ENCODE measurements at regions not wholly inside any gene's neighbourhood (a gene's known extent, or its start where the extent isn't known, plus 50 kb on each side); places are given as distances from the start of the nearest gene placed in this dataset.

DNA sequence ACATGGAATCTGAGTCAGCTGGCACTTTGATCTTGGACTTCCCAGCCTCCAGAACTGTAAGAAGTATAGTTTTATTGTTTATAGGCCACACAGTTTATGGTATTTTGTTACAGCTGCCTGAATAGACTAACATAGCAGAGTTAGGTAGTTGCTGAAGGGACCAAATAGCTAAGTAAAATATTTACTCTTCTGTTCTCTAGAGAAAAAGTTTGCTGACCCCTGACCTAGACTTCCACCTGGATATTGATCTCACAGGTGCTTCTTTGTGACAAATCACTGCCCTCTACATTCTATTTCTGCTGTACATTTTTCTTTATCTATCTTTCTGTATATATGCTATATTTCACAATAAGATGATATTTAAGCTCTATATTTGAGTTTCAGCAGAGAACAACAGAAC lies 212.5 kb downstream of the CSNK2A3 start:
- no peaks in the 10 kb centered on the region for H3K36me3 ChIP-seq
- DNase-seq (ENCODE audit: low spot score in 2 of 2) = no peak
- no peaks in the 10 kb centered on the region for H3K4me1 ChIP-seq
- TF ChIP-seq, protein P1, sequence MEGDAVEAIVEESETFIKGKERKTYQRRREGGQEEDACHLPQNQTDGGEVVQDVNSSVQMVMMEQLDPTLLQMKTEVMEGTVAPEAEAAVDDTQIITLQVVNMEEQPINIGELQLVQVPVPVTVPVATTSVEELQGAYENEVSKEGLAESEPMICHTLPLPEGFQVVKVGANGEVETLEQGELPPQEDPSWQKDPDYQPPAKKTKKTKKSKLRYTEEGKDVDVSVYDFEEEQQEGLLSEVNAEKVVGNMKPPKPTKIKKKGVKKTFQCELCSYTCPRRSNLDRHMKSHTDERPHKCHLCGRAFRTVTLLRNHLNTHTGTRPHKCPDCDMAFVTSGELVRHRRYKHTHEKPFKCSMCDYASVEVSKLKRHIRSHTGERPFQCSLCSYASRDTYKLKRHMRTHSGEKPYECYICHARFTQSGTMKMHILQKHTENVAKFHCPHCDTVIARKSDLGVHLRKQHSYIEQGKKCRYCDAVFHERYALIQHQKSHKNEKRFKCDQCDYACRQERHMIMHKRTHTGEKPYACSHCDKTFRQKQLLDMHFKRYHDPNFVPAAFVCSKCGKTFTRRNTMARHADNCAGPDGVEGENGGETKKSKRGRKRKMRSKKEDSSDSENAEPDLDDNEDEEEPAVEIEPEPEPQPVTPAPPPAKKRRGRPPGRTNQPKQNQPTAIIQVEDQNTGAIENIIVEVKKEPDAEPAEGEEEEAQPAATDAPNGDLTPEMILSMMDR (IDR thresholded peaks at IDR 0.05) = no peak
- TF ChIP-seq POLR2AphosphoS5 (IDR thresholded peaks at IDR 0.05) (no peak), POLR2A (IDR thresholded peaks at IDR 0.05) (no peak)
- H3K4me3 ChIP-seq = no peak overlapping the region
- H3K9me3 ChIP-seq = no peaks in the 10 kb centered on the region
- intact Hi-C loops (cut with DNase I; ENCODE audit: low total_unique reads) = no loop called here
- H3K27ac ChIP-seq = peak overlapping the region in 1 of 2 donors; percentile 13
- H3K27me3 ChIP-seq = no peaks in the 10 kb centered on the region

DNA sequence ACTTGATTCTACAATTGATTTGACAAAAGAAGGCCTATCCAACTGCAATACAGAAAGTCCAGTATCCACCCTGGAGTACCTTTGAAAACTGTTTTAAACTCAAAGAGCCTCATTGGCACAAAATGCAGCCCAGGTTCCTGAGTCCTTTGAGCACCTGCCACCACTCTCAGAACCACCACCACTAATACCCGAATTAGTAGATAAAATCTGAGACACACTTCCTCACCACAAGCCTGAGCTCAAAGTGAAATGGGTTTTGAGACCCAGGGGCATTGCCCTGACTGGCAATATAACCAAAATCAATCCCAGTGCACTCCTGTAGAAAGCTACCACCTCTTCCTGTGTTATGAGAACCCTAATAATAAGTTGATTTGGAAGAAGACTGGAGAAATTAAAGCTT lies 215.7 kb downstream of the CSNK2A3 start:
- Histone ChIP-seq H3K4me1 (no peaks in the 10 kb centered on the region), H3K36me3 (no peaks in the 10 kb centered on the region), H3K9me3 (no peaks in the 10 kb centered on the region), H3K4me3 (no peak overlapping the region), H3K27ac (no peak overlapping the region), H3K27me3 (no peaks in the 10 kb centered on the region)
- intact Hi-C loops (cut with DNase I; ENCODE audit: low total_unique reads) = no loop called here
- no peak for DNase-seq (ENCODE audit: low spot score in 2 of 2)
- TF ChIP-seq, protein P1 (IDR thresholded peaks at IDR 0.05) = no peak
- TF ChIP-seq POLR2A (IDR thresholded peaks at IDR 0.05) (no peak), POLR2AphosphoS5 (IDR thresholded peaks at IDR 0.05) (no peak)

DNA sequence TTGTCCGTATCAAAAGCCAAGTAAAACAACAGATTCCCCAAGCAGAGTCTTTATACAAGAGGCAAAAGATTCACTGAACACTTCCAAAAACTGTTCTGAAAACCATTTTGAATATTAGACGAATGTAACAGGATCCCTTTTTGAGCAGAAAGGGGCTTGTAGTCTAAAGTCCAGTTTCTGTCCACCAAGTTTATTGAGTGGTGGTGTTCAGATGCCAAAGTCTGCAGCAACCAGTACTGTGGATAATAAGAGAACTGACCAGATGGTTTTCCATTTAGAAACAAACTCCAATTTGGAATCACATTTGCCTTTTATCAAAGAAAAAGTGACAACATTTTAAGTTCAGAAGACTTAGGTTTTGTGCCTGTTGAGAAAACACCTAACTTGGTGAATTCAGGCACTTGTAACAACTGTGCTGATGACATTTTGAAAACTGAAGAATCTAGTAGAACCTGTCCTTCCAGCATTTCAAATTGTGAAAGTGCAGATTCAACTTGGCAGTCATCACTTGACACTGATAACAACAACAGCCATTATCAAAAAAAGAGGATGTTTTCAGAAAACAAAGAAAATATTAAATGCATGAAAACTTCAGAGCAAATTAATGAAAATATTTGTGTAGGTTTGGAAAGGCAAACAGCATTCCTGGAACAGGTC lies 217.1 kb downstream of the CSNK2A3 start:
- no peak for DNase-seq (ENCODE audit: low spot score in 2 of 2)
- H3K27ac ChIP-seq = no peak overlapping the region
- H3K4me3 ChIP-seq = no peak overlapping the region
- no peaks in the 10 kb centered on the region for H3K9me3 ChIP-seq
- H3K36me3 ChIP-seq = no peaks in the 10 kb centered on the region
- intact Hi-C loops (cut with DNase I; ENCODE audit: low total_unique reads) = no loop called here
- H3K27me3 ChIP-seq = no peaks in the 10 kb centered on the region
- no peak for TF ChIP-seq POLR2A (IDR thresholded peaks at IDR 0.05)
- no peaks in the 10 kb centered on the region for H3K4me1 ChIP-seq

DNA sequence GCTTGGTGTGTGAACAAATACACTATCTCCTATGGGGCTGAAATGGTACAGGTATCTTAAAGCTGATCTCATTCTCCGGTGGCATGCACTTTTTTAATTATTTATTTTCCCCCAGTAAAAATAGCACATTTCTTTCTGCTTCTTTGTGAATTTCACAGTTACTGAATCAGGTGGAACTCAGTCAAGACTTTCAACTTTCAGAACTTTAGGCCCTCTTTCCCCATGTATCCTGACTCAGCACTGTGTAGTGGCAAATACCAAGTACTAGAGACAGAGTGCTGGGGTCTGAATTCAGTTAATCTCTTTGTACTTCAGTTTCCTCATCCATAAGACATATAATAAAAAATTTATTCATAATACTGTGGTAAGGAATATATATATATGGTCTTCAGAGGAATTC lies 223.9 kb downstream of the CSNK2A3 start:
- intact Hi-C loops (cut with DNase I; ENCODE audit: low total_unique reads) = no loop called here
- H3K36me3 ChIP-seq = no peaks in the 10 kb centered on the region
- DNase-seq (ENCODE audit: low spot score in 2 of 2) = no peak
- TF ChIP-seq POLR2AphosphoS5 (IDR thresholded peaks at IDR 0.05) (no peak), POLR2A (IDR thresholded peaks at IDR 0.05) (no peak)
- TF ChIP-seq, protein P1 (IDR thresholded peaks at IDR 0.05) = no peak
- no peaks in the 10 kb centered on the region for H3K9me3 ChIP-seq
- no peaks in the 10 kb centered on the region for H3K4me1 ChIP-seq
- H3K27ac ChIP-seq = no peak overlapping the region
- H3K27me3 ChIP-seq = no peaks in the 10 kb centered on the region
- no peak overlapping the region for H3K4me3 ChIP-seq

DNA sequence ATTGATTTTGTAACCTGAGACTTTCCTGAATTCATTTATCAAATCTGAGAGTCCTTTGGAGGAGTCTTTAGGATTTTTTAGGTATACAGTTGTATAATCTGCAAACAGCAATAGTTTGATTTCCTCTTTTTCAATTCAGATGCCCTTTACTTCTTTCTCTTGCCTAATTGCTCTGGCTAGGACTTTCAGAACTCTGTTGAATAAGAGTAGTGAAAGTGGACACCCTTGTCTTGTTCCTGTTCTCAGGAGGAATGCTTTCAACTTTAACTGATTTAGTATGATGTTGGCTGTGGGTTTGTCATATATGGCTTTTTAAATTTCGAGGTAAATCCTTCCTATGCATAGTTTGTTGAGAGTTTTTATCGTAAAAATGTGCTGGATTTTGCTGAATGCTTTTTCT lies 227.4 kb downstream of the CSNK2A3 start:
- no peak for DNase-seq (ENCODE audit: low spot score in 2 of 2)
- intact Hi-C loops (cut with DNase I; ENCODE audit: low total_unique reads) = no loop called here
- Histone ChIP-seq H3K27ac (no peak overlapping the region), H3K4me1 (no peaks in the 10 kb centered on the region), H3K9me3 (no peaks in the 10 kb centered on the region), H3K27me3 (no peaks in the 10 kb centered on the region), H3K36me3 (no peaks in the 10 kb centered on the region), H3K4me3 (no peak overlapping the region)
- TF ChIP-seq, protein P1 (IDR thresholded peaks at IDR 0.05) = no peak
- TF ChIP-seq POLR2AphosphoS5 (IDR thresholded peaks at IDR 0.05) (no peak), POLR2A (IDR thresholded peaks at IDR 0.05) (no peak)

DNA sequence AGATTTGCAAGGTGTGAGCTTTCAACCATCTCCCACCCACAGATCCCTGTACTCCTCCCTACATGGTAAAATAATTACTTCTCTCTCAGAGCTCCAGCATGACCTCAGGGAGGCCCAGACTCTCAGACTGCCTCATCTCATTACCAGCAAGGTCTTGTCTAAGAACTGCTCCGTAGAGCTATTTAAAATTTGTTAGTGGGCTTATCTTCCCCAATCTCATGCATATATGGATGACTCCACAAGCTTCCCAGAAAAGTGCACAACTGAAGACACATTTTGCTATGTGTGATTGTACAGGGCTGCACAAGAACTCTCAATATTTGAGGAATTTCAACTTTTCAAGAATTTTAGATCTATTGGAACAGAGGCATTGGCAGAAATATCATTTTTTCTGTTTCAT lies 230.3 kb downstream of the CSNK2A3 start:
- no peak for DNase-seq (ENCODE audit: low spot score in 2 of 2)
- TF ChIP-seq POLR2A (IDR thresholded peaks at IDR 0.05) = no peak
- intact Hi-C loops (cut with DNase I; ENCODE audit: low total_unique reads) = no loop called here

More for the DNA sequence above, 230.3 kb downstream of the CSNK2A3 start:
- H3K9me3 ChIP-seq = no peaks in the 10 kb centered on the region
- H3K27me3 ChIP-seq = no peaks in the 10 kb centered on the region
- H3K27ac ChIP-seq = no peak overlapping the region
- no peaks in the 10 kb centered on the region for H3K36me3 ChIP-seq
- no peaks in the 10 kb centered on the region for H3K4me1 ChIP-seq
- H3K4me3 ChIP-seq = no peak overlapping the region
